ENCODE measurements at regions not wholly inside any gene's neighbourhood (a gene's known extent, or its start where the extent isn't known, plus 50 kb on each side); places are given as distances from the start of the nearest gene placed in this dataset.

DNA sequence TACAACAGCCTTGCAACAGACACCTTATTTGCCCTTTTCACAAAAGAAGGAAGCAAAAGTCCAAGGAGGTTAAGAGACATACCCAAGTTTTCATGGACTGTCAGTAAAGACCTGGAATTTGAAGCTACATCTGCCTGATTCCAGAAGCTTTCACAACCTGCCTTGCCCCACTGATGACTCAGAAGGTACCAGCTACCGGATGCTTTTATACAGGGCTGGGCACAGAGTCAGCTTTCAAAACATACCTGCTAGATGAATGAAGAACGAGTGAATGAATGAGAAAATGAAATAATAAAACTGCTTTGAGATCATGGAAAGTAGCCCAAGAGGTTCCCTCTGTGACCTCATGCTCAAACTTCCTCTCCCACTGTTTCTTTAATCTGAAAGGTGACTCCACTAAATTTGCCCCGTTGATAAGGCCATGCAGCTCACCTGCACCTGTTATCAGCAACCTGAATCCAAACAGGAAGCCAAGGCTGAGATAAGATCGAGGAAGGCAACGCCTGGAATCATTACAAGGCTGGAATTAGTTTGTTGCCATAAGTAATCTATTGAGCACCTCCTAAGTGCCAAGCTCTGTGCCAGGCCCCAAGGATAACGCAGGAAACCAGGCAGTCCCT, 151.5 kb downstream of the WDR11 start:
- TF ChIP-seq, protein P1, sequence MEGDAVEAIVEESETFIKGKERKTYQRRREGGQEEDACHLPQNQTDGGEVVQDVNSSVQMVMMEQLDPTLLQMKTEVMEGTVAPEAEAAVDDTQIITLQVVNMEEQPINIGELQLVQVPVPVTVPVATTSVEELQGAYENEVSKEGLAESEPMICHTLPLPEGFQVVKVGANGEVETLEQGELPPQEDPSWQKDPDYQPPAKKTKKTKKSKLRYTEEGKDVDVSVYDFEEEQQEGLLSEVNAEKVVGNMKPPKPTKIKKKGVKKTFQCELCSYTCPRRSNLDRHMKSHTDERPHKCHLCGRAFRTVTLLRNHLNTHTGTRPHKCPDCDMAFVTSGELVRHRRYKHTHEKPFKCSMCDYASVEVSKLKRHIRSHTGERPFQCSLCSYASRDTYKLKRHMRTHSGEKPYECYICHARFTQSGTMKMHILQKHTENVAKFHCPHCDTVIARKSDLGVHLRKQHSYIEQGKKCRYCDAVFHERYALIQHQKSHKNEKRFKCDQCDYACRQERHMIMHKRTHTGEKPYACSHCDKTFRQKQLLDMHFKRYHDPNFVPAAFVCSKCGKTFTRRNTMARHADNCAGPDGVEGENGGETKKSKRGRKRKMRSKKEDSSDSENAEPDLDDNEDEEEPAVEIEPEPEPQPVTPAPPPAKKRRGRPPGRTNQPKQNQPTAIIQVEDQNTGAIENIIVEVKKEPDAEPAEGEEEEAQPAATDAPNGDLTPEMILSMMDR (IDR thresholded peaks at IDR 0.05): no peak
- TF ChIP-seq, protein P2, sequence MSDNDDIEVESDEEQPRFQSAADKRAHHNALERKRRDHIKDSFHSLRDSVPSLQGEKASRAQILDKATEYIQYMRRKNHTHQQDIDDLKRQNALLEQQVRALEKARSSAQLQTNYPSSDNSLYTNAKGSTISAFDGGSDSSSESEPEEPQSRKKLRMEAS (IDR thresholded peaks at IDR 0.05; ENCODE audit: low read depth): no peak
- no peak for TF ChIP-seq TEAD4 (IDR thresholded peaks at IDR 0.05; ENCODE audit: borderline replicate concordance, insufficient read depth)
- TF ChIP-seq JUND (IDR thresholded peaks at IDR 0.05): no peak
- no peak for TF ChIP-seq POLR2AphosphoS5 (IDR thresholded peaks at IDR 0.05; ENCODE audit: low read depth, low read length)
- TF ChIP-seq RCOR1 (IDR thresholded peaks at IDR 0.05; ENCODE audit: low read length): no peak
- TF ChIP-seq TAF1 (IDR thresholded peaks at IDR 0.05; ENCODE audit: borderline replicate concordance, low read depth, low read length): no peak
- TF ChIP-seq TCF12 (IDR thresholded peaks at IDR 0.05): no peak
- TF ChIP-seq FOXJ3 (CRISPR knock-in tag; IDR thresholded peaks at IDR 0.05): no peak
- no peak for TF ChIP-seq EP300 (IDR thresholded peaks at IDR 0.05; ENCODE audit: borderline replicate concordance in 1 of 2, low read depth in 1 of 2, low read length in 1 of 2)
- no peak for TF ChIP-seq RXRA (IDR thresholded peaks at IDR 0.05; ENCODE audit: borderline replicate concordance, low read depth)
- TF ChIP-seq CHD2 (IDR thresholded peaks at IDR 0.05; ENCODE audit: low read length, partially characterized antibody): no peak

Data from SK-N-SH (cell line).